ENCODE measurements at regions not wholly inside any gene's neighbourhood (a gene's known extent, or its start where the extent isn't known, plus 50 kb on each side); places are given as distances from the start of the nearest gene placed in this dataset.

GRCh38 chr4:58551676-58552075 lies 1441.5 kb upstream of the IGFBP7 start:
- no peak for DNase-seq

GRCh38 chr4:58543465-58543864 lies 1433.3 kb upstream of the IGFBP7 start:
- no peak for DNase-seq

GRCh38 chr4:58541926-58542325 lies 1431.7 kb upstream of the IGFBP7 start:
- no peak for DNase-seq

GRCh38 chr4:58522765-58523382 lies 1412.7 kb upstream of the IGFBP7 start:
- DNase-seq, result no peak

GRCh38 chr4:58515226-58515625 lies 1405.0 kb upstream of the IGFBP7 start:
- DNase-seq, result no peak

- no peak for DNase-seq
Measured at GRCh38 chr4:58514299-58514698, 1404.1 kb upstream of the IGFBP7 start.

GRCh38 chr4:58510652-58511051 lies 1400.5 kb upstream of the IGFBP7 start:
- DNase-seq, result no peak

GRCh38 chr4:58507079-58507478 lies 1396.9 kb upstream of the IGFBP7 start:
- DNase-seq, result no peak

GRCh38 chr4:58502839-58503238 lies 1392.7 kb upstream of the IGFBP7 start:
- DNase-seq, result no peak

- no peak for DNase-seq
Measured at GRCh38 chr4:58499182-58499581, 1389.0 kb upstream of the IGFBP7 start.

- no peak for DNase-seq
Measured at GRCh38 chr4:58491620-58492019, 1381.4 kb upstream of the IGFBP7 start.

GRCh38 chr4:58477950-58478349 lies 1367.8 kb upstream of the IGFBP7 start:
- no peak for DNase-seq

- no peak for DNase-seq
Measured at GRCh38 chr4:58477513-58477912, 1367.3 kb upstream of the IGFBP7 start.

- no peak for DNase-seq
Measured at GRCh38 chr4:58475097-58475496, 1364.9 kb upstream of the IGFBP7 start.

- DNase-seq, result no peak
Measured at GRCh38 chr4:58465031-58465430, 1354.8 kb upstream of the IGFBP7 start.

- no peak for DNase-seq
Measured at GRCh38 chr4:58456727-58457384, 1346.7 kb upstream of the IGFBP7 start.

- DNase-seq, result no peak
Measured at GRCh38 chr4:58453956-58454355, 1343.8 kb upstream of the IGFBP7 start.

GRCh38 chr4:58451707-58452106 lies 1341.5 kb upstream of the IGFBP7 start:
- no peak for DNase-seq

- no peak for DNase-seq
Measured at GRCh38 chr4:58435871-58436270, 1325.7 kb upstream of the IGFBP7 start.

- no peak for DNase-seq
Measured at GRCh38 chr4:58413849-58414248, 1303.7 kb upstream of the IGFBP7 start.

GRCh38 chr4:58411904-58412303 lies 1301.7 kb upstream of the IGFBP7 start:
- no peak for DNase-seq

- no peak for DNase-seq
Measured at GRCh38 chr4:58406762-58407161, 1296.6 kb upstream of the IGFBP7 start.

- DNase-seq, result no peak
Measured at GRCh38 chr4:58368221-58368620, 1258.0 kb upstream of the IGFBP7 start.

- DNase-seq, result no peak
Measured at GRCh38 chr4:58360354-58361133, 1250.4 kb upstream of the IGFBP7 start.
